ENCODE measurements at regions not wholly inside any gene's neighbourhood (a gene's known extent, or its start where the extent isn't known, plus 50 kb on each side); places are given as distances from the start of the nearest gene placed in this dataset.
A peak's percentile ranks its signal among the peaks of the same experiment; 100 is the strongest.
"Not testable (repeated sequence)": the region's sequence is repeated elsewhere in the genome, so short reads cannot be mapped to it uniquely, and the experiment has no call there.

GRCh38 chr1:143728802-143729448 lies 242.9 kb downstream of the FAM72C start:
- peak; percentile 96 for ATAC-seq (ENCODE audit: low read depth)
- H3K4me3 ChIP-seq (ENCODE audit: severe bottlenecking); H3K9me3 ChIP-seq (ENCODE audit: severe bottlenecking); DNase-seq (ENCODE audit: low spot score); H3K4me1 ChIP-seq (ENCODE audit: insufficient read depth, poor library complexity, severe bottlenecking); H3K36me3 ChIP-seq (ENCODE audit: low read depth); H3K27ac ChIP-seq (ENCODE audit: poor library complexity, severe bottlenecking): not testable (repeated sequence)
- H3K27me3 ChIP-seq (ENCODE audit: insufficient read depth, poor library complexity, severe bottlenecking): peaks cover 14% of the 10 kb centered on the region

GRCh38 chr1:143727263-143727662 lies 244.5 kb downstream of the FAM72C start:
- Histone ChIP-seq H3K4me3 (ENCODE audit: severe bottlenecking) (no peak overlapping the region), H3K4me1 (ENCODE audit: insufficient read depth, poor library complexity, severe bottlenecking) (no peaks in the 10 kb centered on the region), H3K27ac (ENCODE audit: poor library complexity, severe bottlenecking) (no peak overlapping the region), H3K9me3 (ENCODE audit: severe bottlenecking) (no peaks in the 10 kb centered on the region), H3K36me3 (ENCODE audit: low read depth) (no peaks in the 10 kb centered on the region), H3K27me3 (ENCODE audit: insufficient read depth, poor library complexity, severe bottlenecking) (peaks cover 20% of the 10 kb centered on the region)
- DNase-seq (ENCODE audit: low spot score): no peak
- no peak for TF ChIP-seq CTCF (IDR thresholded peaks at IDR 0.05; ENCODE audit: poor library complexity, severe bottlenecking)
- no peak for ATAC-seq (ENCODE audit: low read depth)

GRCh38 chr1:143721024-143721373 lies 250.8 kb downstream of the FAM72C start:
- TF ChIP-seq CTCF (IDR thresholded peaks at IDR 0.05; ENCODE audit: poor library complexity, severe bottlenecking): no peak
- no peaks in the 10 kb centered on the region for H3K9me3 ChIP-seq (ENCODE audit: severe bottlenecking)
- H3K4me3 ChIP-seq (ENCODE audit: severe bottlenecking): no peak overlapping the region
- DNase-seq (ENCODE audit: low spot score) (no peak), ATAC-seq (ENCODE audit: low read depth) (no peak)
- H3K36me3 ChIP-seq (ENCODE audit: low read depth): no peaks in the 10 kb centered on the region
- H3K27ac ChIP-seq (ENCODE audit: poor library complexity, severe bottlenecking): no peak overlapping the region
- no peaks in the 10 kb centered on the region for H3K4me1 ChIP-seq (ENCODE audit: insufficient read depth, poor library complexity, severe bottlenecking)
- peaks cover 55% of the 10 kb centered on the region for H3K27me3 ChIP-seq (ENCODE audit: insufficient read depth, poor library complexity, severe bottlenecking)

GRCh38 chr1:143720087-143721023 lies 251.4 kb downstream of the FAM72C start:
- H3K9me3 ChIP-seq (ENCODE audit: severe bottlenecking): no peaks in the 10 kb centered on the region
- no peaks in the 10 kb centered on the region for H3K36me3 ChIP-seq (ENCODE audit: low read depth)
- peaks cover 55% of the 10 kb centered on the region for H3K27me3 ChIP-seq (ENCODE audit: insufficient read depth, poor library complexity, severe bottlenecking)
- TF ChIP-seq CTCF (IDR thresholded peaks at IDR 0.05; ENCODE audit: poor library complexity, severe bottlenecking): no peak
- no peak overlapping the region for H3K27ac ChIP-seq (ENCODE audit: poor library complexity, severe bottlenecking)
- no peak for DNase-seq (ENCODE audit: low spot score)
- H3K4me1 ChIP-seq (ENCODE audit: insufficient read depth, poor library complexity, severe bottlenecking): no peaks in the 10 kb centered on the region
- H3K4me3 ChIP-seq (ENCODE audit: severe bottlenecking): no peak overlapping the region
- peak; percentile 36; the same call in 1 of the 3 replicates for ATAC-seq (ENCODE audit: low read depth)

- TF ChIP-seq CTCF (IDR thresholded peaks at IDR 0.05; ENCODE audit: poor library complexity, severe bottlenecking): no peak
- Histone ChIP-seq H3K4me1 (ENCODE audit: insufficient read depth, poor library complexity, severe bottlenecking) (no peaks in the 10 kb centered on the region), H3K27me3 (ENCODE audit: insufficient read depth, poor library complexity, severe bottlenecking) (peaks cover 55% of the 10 kb centered on the region)
Measured at GRCh38 chr1:143718524-143718923, 253.3 kb downstream of the FAM72C start.

More at GRCh38 chr1:143718524-143718923, 253.3 kb downstream of the FAM72C start:
- H3K36me3 ChIP-seq (ENCODE audit: low read depth): no peaks in the 10 kb centered on the region
- no peaks in the 10 kb centered on the region for H3K9me3 ChIP-seq (ENCODE audit: severe bottlenecking)
- H3K4me3 ChIP-seq (ENCODE audit: severe bottlenecking): no peak overlapping the region
- no peak for DNase-seq (ENCODE audit: low spot score)
- no peak overlapping the region for H3K27ac ChIP-seq (ENCODE audit: poor library complexity, severe bottlenecking)
- no peak for ATAC-seq (ENCODE audit: low read depth)

Measured in RWPE2 (cell line).